ENCODE measurements at regions not wholly inside any gene's neighbourhood (a gene's known extent, or its start where the extent isn't known, plus 50 kb on each side); places are given as distances from the start of the nearest gene placed in this dataset.

- Histone ChIP-seq H3K36me3 (ENCODE audit: control insufficient read depth, insufficient read depth, low read length) (no peaks in the 10 kb centered on the region), H3K4me3 (ENCODE audit: low read depth, low read length) (no peak overlapping the region), H3K9me3 (no peaks in the 10 kb centered on the region), H3K27me3 (replicated peaks; ENCODE audit: control insufficient read depth, insufficient read depth, low read length) (no peaks in the 10 kb centered on the region), H3K4me1 (no peaks in the 10 kb centered on the region)
- ChIA-PET CTCF (no interaction called here), POLR2A (no interaction called here)
- intact Hi-C loops (cut with micrococcal nuclease; ENCODE audit: unreplicated experiment), result no loop called here
- no peak for TF ChIP-seq CTCF (IDR thresholded peaks at IDR 0.05; ENCODE audit: insufficient read depth in 1 of 2, low read depth in 1 of 2, low read length in 1 of 2, severe bottlenecking in 1 of 2, unreplicated experiment in 1 of 2)
- Mint-ChIP-seq H3K27me3 (ENCODE audit: insufficient read depth, unreplicated experiment) (no peaks in the 10 kb centered on the region), H3K4me3 (ENCODE audit: unreplicated experiment) (no peak overlapping the region), H3K27ac (ENCODE audit: unreplicated experiment) (no peak overlapping the region), H3K36me3 (ENCODE audit: insufficient read depth, unreplicated experiment) (no peaks in the 10 kb centered on the region), H3K4me1 (ENCODE audit: low read depth, unreplicated experiment) (no peaks in the 10 kb centered on the region), H3K9me3 (ENCODE audit: unreplicated experiment) (peaks cover 35% of the 10 kb centered on the region)
- no TSS peak for BruUV-seq (replicated peaks)
- DNase-seq, result no peak
These were observed 2265.1 kb downstream of the TP53TG3F start for GRCh38 chr16:35724551-35724950.

GRCh38 chr16:35725949-35726348 lies 2266.5 kb downstream of the TP53TG3F start:
- no peaks in the 10 kb centered on the region for H3K27me3 Mint-ChIP-seq (ENCODE audit: insufficient read depth, unreplicated experiment)
- Histone ChIP-seq H3K27me3 (replicated peaks; ENCODE audit: control insufficient read depth, insufficient read depth, low read length) (no peaks in the 10 kb centered on the region), H3K4me1 (no peaks in the 10 kb centered on the region), H3K4me3 (ENCODE audit: low read depth, low read length) (no peak overlapping the region), H3K36me3 (ENCODE audit: control insufficient read depth, insufficient read depth, low read length) (no peaks in the 10 kb centered on the region), H3K9me3 (no peaks in the 10 kb centered on the region)
- ChIA-PET CTCF (no interaction called here), POLR2A (no interaction called here)
- no peak for DNase-seq
- intact Hi-C loops (cut with micrococcal nuclease; ENCODE audit: unreplicated experiment), result no loop called here
- no peaks in the 10 kb centered on the region for H3K4me1 Mint-ChIP-seq (ENCODE audit: low read depth, unreplicated experiment)
- no peak overlapping the region for H3K4me3 Mint-ChIP-seq (ENCODE audit: unreplicated experiment)
- H3K9me3 Mint-ChIP-seq (ENCODE audit: unreplicated experiment), result peaks cover 33% of the 10 kb centered on the region
- BruUV-seq (replicated peaks), result no TSS peak
- TF ChIP-seq CTCF (IDR thresholded peaks at IDR 0.05; ENCODE audit: insufficient read depth in 1 of 2, low read depth in 1 of 2, low read length in 1 of 2, severe bottlenecking in 1 of 2, unreplicated experiment in 1 of 2), result no peak
- H3K27ac Mint-ChIP-seq (ENCODE audit: unreplicated experiment), result no peak overlapping the region
- H3K36me3 Mint-ChIP-seq (ENCODE audit: insufficient read depth, unreplicated experiment), result no peaks in the 10 kb centered on the region

DNA sequence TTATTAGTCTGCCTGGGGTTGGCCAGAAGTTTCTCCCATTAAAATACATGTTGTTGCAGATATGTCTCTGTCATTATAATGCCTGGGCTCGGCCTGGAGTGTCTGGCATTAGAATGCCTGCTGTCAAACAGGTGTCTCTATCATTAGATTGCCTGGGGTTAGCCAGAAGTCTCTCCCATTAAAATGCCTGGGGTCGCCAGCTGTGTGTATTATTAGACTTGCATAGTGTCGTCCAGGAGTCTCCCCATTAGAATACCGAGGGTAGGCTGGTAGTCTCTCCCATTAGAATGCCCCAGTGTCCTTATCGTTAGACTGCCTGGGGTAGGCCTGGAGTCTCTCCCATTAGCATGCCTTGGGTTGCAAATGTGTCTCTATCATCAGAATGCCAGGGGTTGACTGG lies 2270.8 kb downstream of the TP53TG3F start:
- ChIA-PET CTCF (no interaction called here), POLR2A (no interaction called here)
- Mint-ChIP-seq H3K9me3 (ENCODE audit: unreplicated experiment) (peaks cover 9% of the 10 kb centered on the region), H3K27ac (ENCODE audit: unreplicated experiment) (no peak overlapping the region), H3K36me3 (ENCODE audit: insufficient read depth, unreplicated experiment) (no peaks in the 10 kb centered on the region), H3K4me1 (ENCODE audit: low read depth, unreplicated experiment) (no peaks in the 10 kb centered on the region), H3K27me3 (ENCODE audit: insufficient read depth, unreplicated experiment) (no peaks in the 10 kb centered on the region), H3K4me3 (ENCODE audit: unreplicated experiment) (no peak overlapping the region)
- H3K9me3 ChIP-seq, result no peaks in the 10 kb centered on the region
- BruUV-seq (replicated peaks), result no TSS peak
- H3K4me3 ChIP-seq (ENCODE audit: low read depth, low read length), result no peak overlapping the region
- H3K4me1 ChIP-seq, result no peaks in the 10 kb centered on the region
- intact Hi-C loops (cut with micrococcal nuclease; ENCODE audit: unreplicated experiment), result no loop called here
- H3K27me3 ChIP-seq (replicated peaks; ENCODE audit: control insufficient read depth, insufficient read depth, low read length), result no peaks in the 10 kb centered on the region
- no peak for DNase-seq
- no peak for TF ChIP-seq CTCF (IDR thresholded peaks at IDR 0.05; ENCODE audit: insufficient read depth in 1 of 2, low read depth in 1 of 2, low read length in 1 of 2, severe bottlenecking in 1 of 2, unreplicated experiment in 1 of 2)
- H3K36me3 ChIP-seq (ENCODE audit: control insufficient read depth, insufficient read depth, low read length), result no peaks in the 10 kb centered on the region
